ENCODE measurements at regions not wholly inside any gene's neighbourhood (a gene's known extent, or its start where the extent isn't known, plus 50 kb on each side); places are given as distances from the start of the nearest gene placed in this dataset.

DNA sequence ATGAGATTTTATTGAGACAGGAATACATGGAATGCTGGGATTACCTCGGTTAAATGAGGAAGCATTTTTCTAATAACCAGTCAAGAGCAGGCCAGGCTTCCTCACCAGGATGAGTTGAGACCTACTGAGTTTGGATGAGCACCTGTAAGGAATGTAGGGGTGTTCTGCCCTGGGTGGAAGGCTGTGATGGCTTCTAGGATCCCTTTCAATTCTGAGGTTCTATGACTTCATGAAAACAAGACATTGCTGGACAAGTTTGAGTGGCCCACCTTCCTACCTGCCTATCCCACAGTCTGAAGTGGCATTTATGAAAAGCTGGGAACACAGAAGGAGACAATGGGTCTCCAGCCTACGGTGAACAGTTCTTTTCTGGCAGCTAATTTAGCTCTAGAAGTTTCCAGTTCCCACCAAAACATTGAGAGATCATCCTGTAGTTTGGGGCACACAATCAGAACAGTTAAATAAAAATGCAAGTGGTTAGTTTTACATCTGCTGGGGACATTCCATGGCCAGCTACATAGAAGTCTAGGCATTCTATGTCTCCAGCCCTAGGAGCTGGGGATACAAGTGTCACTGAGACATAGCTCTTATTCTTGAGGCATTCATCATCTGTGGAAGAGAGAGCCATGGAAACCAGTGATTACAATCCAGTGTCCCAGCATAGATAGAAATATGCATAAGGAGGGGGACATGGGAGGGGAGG is 51.3 kb upstream of the TSPAN2 start:
- no peak for DNase-seq (ENCODE audit: low spot score)

DNA sequence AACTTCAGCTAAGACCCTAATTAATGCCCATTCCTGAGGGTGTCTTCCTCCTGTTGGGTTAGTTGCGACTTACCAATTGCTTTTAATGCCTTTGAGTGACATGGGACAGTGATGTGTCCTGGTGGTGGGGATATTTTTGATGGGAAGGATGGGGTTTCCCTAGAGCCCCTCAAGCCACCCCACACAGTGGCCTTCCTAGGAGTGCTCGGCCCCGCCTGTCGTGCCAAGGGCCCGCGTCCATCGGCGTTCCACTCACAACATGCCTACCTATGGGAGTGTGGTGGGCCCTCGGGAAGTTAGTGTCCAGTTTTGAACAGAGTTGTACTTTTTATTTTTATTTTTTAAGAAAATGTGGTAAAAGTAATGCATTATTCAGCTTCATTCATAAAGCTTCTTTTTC is 50.1 kb upstream of the TSPAN2 start:
- DNase-seq (ENCODE audit: low spot score): no peak
